K562 (cell line): ENCODE measurements at regions not wholly inside any gene's neighbourhood (a gene's known extent, or its start where the extent isn't known, plus 50 kb on each side); places are given as distances from the start of the nearest gene placed in this dataset.

Experiments used
- JUND ChIP-seq, 2 experiments: IDR thresholded peaks; 2 replicates in 1 of 2; 3 replicates in 1 of 2; pipeline ENCODE4 v1.6.1; 2011; ENCODE audit warnings: borderline replicate concordance in 2 of 2, low read depth in 2 of 2, low read length in 2 of 2, improper control_type of control experiment in 1 of 2, missing biosample characterization in 1 of 2, missing genetic modification characterization in 1 of 2, missing genetic modification reagents in 1 of 2
- NFIC ChIP-seq: fragments of 450-650 bp; IDR thresholded peaks from 2 replicates; pipeline ENCODE4 v1.6.1; 2017; ENCODE audit warnings: mild to moderate bottlenecking, inconsistent platforms
- RBM17 ChIP-seq: fragments of 200-400 bp; formaldehyde crosslinking; IDR thresholded peaks from 2 replicates; pipeline ENCODE4 v1.6.1; 2017; ENCODE audit warnings: low read depth, mild to moderate bottlenecking, low read length, borderline replicate concordance
- SMC3 ChIP-seq: conservative IDR thresholded peaks from 2 replicates; pipeline ENCODE4 v1.6.1; 2011; ENCODE audit warnings: low read depth, low read length, improper control_type of control experiment; ENCODE audit not compliant: insufficient read depth
- SPI1 ChIP-seq: IDR thresholded peaks from 2 replicates; pipeline ENCODE4 v1.6.1; 2011; ENCODE audit warnings: low read depth, low read length, control low read depth, borderline replicate concordance

GRCh38 chr16:17026600-17027242, 444.0 kb downstream of the XYLT1 start:
- TF ChIP-seq SPI1 (no peak), RBM17 (no peak), SMC3 (no peak), JUND (IDR thresholded peaks at IDR 0.05; ENCODE audit: borderline replicate concordance, low read depth, low read length) (no peak), JUND (tag; IDR thresholded peaks at IDR 0.05; ENCODE audit: borderline replicate concordance, low read depth, low read length) (no peak), NFIC (no peak)
